ENCODE measurements at regions not wholly inside any gene's neighbourhood (a gene's known extent, or its start where the extent isn't known, plus 50 kb on each side); places are given as distances from the start of the nearest gene placed in this dataset.

- DNase-seq, result no peak
- Histone ChIP-seq H3K27me3 (replicated peaks; ENCODE audit: insufficient read depth, low read length) (no peaks in the 10 kb centered on the region), H3K4me2 (ENCODE audit: low read depth, low read length) (no peak overlapping the region), H3K9me2 (replicated peaks; ENCODE audit: insufficient read depth, low read length) (no peaks in the 10 kb centered on the region; the same call in 1 of the 2 replicates), H3K79me2 (ENCODE audit: low read length) (no peaks in the 10 kb centered on the region), H3K9ac (ENCODE audit: low read length) (no peak overlapping the region), H3K27ac (ENCODE audit: low read length) (no peak overlapping the region), H3K36me3 (replicated peaks; ENCODE audit: insufficient read depth, low read length) (no peaks in the 10 kb centered on the region), H3K9me3 (replicated peaks; ENCODE audit: insufficient read depth, low read length) (no peaks in the 10 kb centered on the region), H3K4me3 (ENCODE audit: low read length) (no peak overlapping the region), H2AFZ (ENCODE audit: low read length) (no peak overlapping the region), H3K4me1 (ENCODE audit: low read length) (no peaks in the 10 kb centered on the region), H3F3A (ENCODE audit: insufficient read depth, low read length) (no peaks in the 10 kb centered on the region), H4K20me1 (ENCODE audit: insufficient read depth, low read length) (no peaks in the 10 kb centered on the region)
- no peak for TF ChIP-seq EZH2 (optimal IDR thresholded peaks at IDR 0.05; ENCODE audit: low read depth, low read length)
- TF ChIP-seq CTCF (IDR thresholded peaks at IDR 0.05; ENCODE audit: low read length), result no peak
- TF ChIP-seq EZH2phosphoT487 (IDR thresholded peaks at IDR 0.05; ENCODE audit: low read length), result no peak
Measured at GRCh38 chr1:218783131-218783530, 390.5 kb upstream of the LYPLAL1 start.

- TF ChIP-seq EZH2 (optimal IDR thresholded peaks at IDR 0.05; ENCODE audit: low read depth, low read length) (no peak), CTCF (IDR thresholded peaks at IDR 0.05; ENCODE audit: low read length) (no peak), EZH2phosphoT487 (IDR thresholded peaks at IDR 0.05; ENCODE audit: low read length) (no peak)
- H4K20me1 ChIP-seq (ENCODE audit: insufficient read depth, low read length), result no peaks in the 10 kb centered on the region
- no peak overlapping the region for H3K27ac ChIP-seq (ENCODE audit: low read length)
- H3F3A ChIP-seq (ENCODE audit: insufficient read depth, low read length), result no peaks in the 10 kb centered on the region
- no peak overlapping the region for H3K9ac ChIP-seq (ENCODE audit: low read length)
- DNase-seq, result no peak
- H2AFZ ChIP-seq (ENCODE audit: low read length), result no peak overlapping the region
- H3K27me3 ChIP-seq (replicated peaks; ENCODE audit: insufficient read depth, low read length), result no peaks in the 10 kb centered on the region
- H3K4me1 ChIP-seq (ENCODE audit: low read length), result no peaks in the 10 kb centered on the region
- no peak overlapping the region for H3K4me2 ChIP-seq (ENCODE audit: low read depth, low read length)
- no peaks in the 10 kb centered on the region for H3K9me3 ChIP-seq (replicated peaks; ENCODE audit: insufficient read depth, low read length)
- H3K79me2 ChIP-seq (ENCODE audit: low read length), result no peaks in the 10 kb centered on the region
- no peaks in the 10 kb centered on the region for H3K36me3 ChIP-seq (replicated peaks; ENCODE audit: insufficient read depth, low read length)
- no peaks in the 10 kb centered on the region for H3K9me2 ChIP-seq (replicated peaks; ENCODE audit: insufficient read depth, low read length)
- H3K4me3 ChIP-seq (ENCODE audit: low read length), result no peak overlapping the region
Measured at GRCh38 chr1:218783916-218784315, 389.8 kb upstream of the LYPLAL1 start.

GRCh38 chr1:218785928-218786327 lies 387.8 kb upstream of the LYPLAL1 start:
- no peak overlapping the region for H3K4me3 ChIP-seq (ENCODE audit: low read length)
- no peaks in the 10 kb centered on the region for H4K20me1 ChIP-seq (ENCODE audit: insufficient read depth, low read length)
- H3K27ac ChIP-seq (ENCODE audit: low read length), result no peak overlapping the region
- H3K9me2 ChIP-seq (replicated peaks; ENCODE audit: insufficient read depth, low read length), result no peaks in the 10 kb centered on the region
- no peak for DNase-seq
- no peak overlapping the region for H2AFZ ChIP-seq (ENCODE audit: low read length)
- TF ChIP-seq EZH2phosphoT487 (IDR thresholded peaks at IDR 0.05; ENCODE audit: low read length) (no peak), CTCF (IDR thresholded peaks at IDR 0.05; ENCODE audit: low read length) (no peak), EZH2 (optimal IDR thresholded peaks at IDR 0.05; ENCODE audit: low read depth, low read length) (no peak)
- no peaks in the 10 kb centered on the region for H3K9me3 ChIP-seq (replicated peaks; ENCODE audit: insufficient read depth, low read length)
- H3K27me3 ChIP-seq (replicated peaks; ENCODE audit: insufficient read depth, low read length), result no peaks in the 10 kb centered on the region
- H3K9ac ChIP-seq (ENCODE audit: low read length), result no peak overlapping the region
- H3K4me2 ChIP-seq (ENCODE audit: low read depth, low read length), result no peak overlapping the region
- H3K79me2 ChIP-seq (ENCODE audit: low read length), result no peaks in the 10 kb centered on the region
- H3K4me1 ChIP-seq (ENCODE audit: low read length), result no peaks in the 10 kb centered on the region
- H3F3A ChIP-seq (ENCODE audit: insufficient read depth, low read length), result no peaks in the 10 kb centered on the region
- H3K36me3 ChIP-seq (replicated peaks; ENCODE audit: insufficient read depth, low read length), result no peaks in the 10 kb centered on the region

Measured in MM.1S (cell line).